Colon (tissue), 2 donors: ENCODE measurements at regions not wholly inside any gene's neighbourhood (a gene's known extent, or its start where the extent isn't known, plus 50 kb on each side); places are given as distances from the start of the nearest gene placed in this dataset.

Experiments used
- FAIRE-seq: peaks from 2 replicates; lab custom pipeline; 2012; peaks lifted over from hg19 to GRCh38; lab: Jason Lieb, UNC
- donor health status: control.
- donor health status: control.

- FAIRE-seq = no peak
These were observed 233.5 kb upstream of the MGMT start for GRCh38 chr10:129233351-129234148.

- FAIRE-seq = no peak
These were observed 230.8 kb upstream of the MGMT start for GRCh38 chr10:129236274-129236691.

DNA sequence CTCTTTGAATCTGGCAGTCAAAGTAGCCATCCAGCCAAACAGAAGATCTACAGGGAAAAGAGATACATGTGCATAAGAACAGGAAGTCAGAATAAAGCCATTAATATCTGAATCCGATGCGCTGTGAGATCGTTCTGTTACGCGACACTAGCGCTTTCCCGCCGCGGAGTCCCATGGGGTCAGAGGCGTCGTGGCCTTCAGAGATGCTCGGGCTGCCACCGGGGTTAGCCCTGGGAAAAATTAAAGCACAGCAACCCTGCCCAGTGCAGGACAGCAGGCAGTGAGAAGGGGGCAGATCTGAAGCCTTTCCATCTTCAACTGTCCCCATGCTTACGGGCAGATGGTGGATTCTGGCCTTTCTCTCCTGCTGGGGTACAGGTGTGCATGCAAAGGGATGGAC lies 225.6 kb upstream of the MGMT start:
- FAIRE-seq = no peak

DNA sequence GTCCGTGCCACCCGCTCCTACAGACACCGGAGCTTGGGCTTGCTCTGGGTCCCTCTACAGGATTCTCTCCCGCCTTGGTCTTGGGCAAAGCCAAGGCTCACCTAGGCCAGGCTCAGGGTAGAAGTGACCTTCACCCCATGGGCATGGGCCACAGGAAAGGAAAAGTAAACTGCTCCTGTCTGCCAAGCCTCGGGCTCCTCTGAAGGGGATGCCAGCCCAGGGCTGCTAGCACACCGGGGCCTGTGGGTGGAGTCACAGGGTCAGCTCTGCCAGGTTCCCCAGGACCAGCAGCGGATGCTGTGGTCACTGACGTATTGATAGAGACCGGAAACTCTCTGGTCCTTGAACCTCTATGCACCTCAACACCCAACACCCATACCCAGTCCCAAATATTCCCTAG lies 222.7 kb upstream of the MGMT start:
- FAIRE-seq = no peak

GRCh38 chr10:129244757-129245156 lies 222.3 kb upstream of the MGMT start:
- no peak for FAIRE-seq

- no peak for FAIRE-seq
These were observed 213.7 kb upstream of the MGMT start for GRCh38 chr10:129253161-129253864.

DNA sequence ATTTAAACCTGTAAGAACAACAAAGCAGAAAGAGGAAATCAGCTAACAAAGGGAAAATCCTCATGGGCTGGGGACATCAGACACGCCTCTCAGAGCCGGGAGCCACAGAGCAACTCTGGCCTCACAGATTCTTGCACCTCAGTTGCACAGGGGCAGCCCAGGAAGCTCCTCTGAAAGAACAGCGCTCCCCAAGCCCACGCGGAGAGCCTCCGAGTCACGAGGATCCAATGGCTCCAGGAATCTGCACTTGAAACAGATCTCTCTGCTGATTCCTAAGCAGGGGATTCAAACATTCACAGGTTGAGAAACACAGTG lies 213.2 kb upstream of the MGMT start:
- FAIRE-seq = no peak

DNA sequence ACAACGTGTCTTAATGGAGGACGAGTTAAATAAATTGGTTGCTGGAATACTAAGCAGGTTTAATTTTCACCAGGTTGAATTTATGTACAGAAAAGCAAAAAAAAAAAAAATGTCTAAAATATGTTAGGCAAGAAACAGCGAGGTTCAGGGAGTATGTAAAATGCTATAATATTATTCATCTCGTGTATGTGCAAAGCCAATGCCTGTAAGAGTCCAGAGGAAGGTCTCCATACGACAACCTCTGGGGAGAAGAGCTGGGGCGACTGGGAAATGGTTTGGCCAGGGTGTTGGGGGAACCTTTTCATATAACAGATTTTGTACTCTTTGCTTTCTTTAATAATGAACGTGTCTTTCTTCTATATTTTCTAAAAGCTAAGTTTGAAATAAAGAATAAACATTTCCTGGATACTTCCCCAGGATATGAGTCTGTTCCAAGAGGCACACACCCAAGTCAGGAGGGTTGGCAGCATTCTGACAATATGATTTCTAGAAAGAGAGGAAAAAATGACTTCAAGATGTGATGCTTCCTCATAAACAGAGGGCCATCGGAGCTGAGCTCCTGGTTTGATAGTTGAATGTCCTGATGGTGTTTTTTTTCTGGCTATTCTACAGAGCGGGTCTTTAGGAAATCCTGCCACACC lies 208.6 kb upstream of the MGMT start:
- FAIRE-seq = no peak

GRCh38 chr10:129259128-129259815 lies 207.8 kb upstream of the MGMT start:
- FAIRE-seq = no peak

- no peak for FAIRE-seq
These were observed 194.9 kb upstream of the MGMT start for GRCh38 chr10:129272176-129272575.

GRCh38 chr10:129272866-129273650 lies 194.0 kb upstream of the MGMT start:
- FAIRE-seq = no peak

DNA sequence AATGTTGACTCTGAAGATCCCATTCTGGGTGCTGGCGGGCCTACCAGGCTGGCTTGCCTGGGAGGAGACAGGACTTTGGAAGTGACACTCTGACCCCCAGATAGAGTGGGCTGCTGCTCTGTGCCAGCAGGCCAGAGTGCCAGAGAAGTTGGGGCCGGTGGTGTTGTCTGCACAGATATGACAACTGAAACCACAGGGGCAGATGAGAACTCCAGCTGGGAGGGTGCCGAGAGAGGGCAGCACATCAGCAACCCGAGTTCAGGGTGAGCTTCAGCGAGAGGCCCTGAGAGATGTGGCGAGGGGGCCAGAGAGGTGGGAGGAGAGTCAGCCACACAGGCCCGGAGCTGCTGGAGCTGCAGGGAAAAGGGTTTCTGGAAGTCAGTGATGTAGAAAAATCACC lies 193.2 kb upstream of the MGMT start:
- no peak for FAIRE-seq

- FAIRE-seq = no peak
These were observed 192.1 kb upstream of the MGMT start for GRCh38 chr10:129274748-129275474.

DNA sequence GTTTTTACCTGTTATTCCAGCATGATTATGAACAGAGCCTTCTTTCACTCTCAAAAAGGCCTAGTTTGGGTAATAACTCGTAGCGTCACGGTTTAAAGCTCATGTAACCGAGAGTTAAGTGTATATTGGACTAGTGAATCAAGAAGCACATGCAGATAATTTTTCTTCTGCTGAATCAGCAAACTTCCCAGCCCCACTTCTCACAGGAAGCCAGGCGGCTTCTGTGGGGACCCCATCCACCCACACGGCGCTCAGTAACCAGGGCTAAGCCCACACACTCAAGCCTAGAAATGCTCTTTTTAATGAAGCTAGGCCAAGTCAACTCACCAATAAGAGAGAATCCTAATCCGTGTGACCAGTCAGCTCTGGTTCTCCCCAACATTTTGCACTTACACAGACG lies 191.2 kb upstream of the MGMT start:
- no peak for FAIRE-seq

DNA sequence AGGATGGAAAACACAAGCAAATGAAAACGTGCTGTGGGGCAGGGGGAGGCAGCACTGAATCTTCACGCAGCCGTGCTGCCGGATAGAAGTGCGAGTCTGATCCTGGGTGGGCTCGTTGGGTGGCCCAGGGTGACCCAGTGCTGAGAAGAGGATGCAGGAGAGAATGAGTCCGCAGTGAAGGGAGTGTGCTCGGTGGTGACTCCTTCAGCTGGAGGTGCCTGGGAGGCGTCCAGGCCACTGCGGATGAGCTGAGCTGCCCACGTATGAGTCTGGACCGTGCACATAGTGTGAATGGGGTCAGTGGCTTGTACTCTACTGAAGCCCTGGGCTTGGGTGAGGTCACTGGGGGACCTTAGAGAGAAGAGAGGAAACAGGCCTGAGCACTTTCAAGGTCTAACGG lies 190.0 kb upstream of the MGMT start:
- FAIRE-seq = no peak

DNA sequence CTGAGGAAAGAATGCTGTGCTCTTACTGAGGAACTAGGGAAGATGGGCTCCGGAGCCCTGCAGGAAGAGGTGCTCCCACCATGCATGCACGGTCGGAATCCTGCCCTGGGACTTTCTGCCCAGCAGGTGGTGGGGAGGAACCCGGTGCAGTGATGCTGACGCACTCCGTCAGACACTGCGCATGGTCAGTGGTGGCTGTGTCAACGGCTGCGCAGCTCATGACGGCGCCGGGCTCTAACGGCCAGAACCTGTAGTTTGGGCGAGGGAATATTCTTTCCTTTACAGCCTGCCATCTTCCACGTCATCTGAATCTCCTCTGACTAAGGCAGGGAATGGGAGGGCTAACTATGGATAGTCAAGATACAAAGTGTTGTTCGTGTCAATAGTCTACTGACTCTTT lies 189.2 kb upstream of the MGMT start:
- FAIRE-seq = no peak

- no peak for FAIRE-seq
These were observed 188.4 kb upstream of the MGMT start for GRCh38 chr10:129278686-129279085.

GRCh38 chr10:129279446-129280154 lies 187.4 kb upstream of the MGMT start:
- FAIRE-seq = no peak

DNA sequence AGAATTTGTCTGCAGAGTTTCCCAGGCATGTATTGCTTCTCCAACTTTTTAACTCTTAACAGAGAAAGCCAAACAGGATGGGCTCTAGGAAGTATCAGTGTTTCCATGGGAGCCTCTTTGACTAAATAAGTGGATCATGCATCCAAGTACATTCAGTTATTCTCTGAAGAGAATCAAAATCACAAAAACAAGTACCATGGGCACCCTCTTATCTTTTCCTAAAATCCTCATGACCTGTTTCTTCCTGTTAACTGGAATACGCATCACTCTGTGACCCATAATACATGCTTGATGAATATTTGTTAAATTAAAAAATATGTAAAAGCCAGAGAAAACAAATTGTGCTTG lies 186.9 kb upstream of the MGMT start:
- no peak for FAIRE-seq

DNA sequence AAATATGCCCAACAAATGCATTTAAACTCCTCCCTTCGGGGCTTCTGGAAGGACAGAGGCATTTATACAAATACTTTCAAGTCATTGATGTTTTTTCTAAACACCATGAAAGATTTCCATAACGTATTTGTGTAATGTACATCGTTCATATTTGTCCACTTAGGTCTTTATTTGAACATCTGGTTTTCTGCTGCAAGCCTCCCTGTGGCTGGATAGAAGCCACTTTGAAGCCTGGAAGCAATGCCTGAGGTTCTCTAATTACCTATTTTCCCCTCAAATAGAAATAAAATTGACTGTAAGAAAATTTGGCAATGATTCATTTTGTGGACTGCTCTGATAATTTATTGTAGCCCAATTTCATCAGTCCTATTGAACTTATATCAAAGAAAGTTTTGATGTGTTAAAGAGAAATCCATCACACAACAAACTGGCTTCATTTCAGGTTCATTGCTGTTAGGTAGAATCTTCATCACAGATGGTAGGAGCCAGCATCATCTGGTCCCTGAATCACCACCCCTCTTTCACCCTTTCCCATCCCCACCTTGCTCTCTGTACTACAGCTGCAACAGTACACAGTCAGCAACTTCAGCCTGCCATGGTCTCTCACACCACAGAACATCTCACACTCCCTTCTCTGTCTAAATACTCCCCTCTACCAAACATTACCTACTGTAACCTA lies 186.0 kb upstream of the MGMT start:
- no peak for FAIRE-seq
